Testis (tissue), 2 donors: ENCODE measurements at regions not wholly inside any gene's neighbourhood (a gene's known extent, or its start where the extent isn't known, plus 50 kb on each side); places are given as distances from the start of the nearest gene placed in this dataset.

Experiments used
- DNase-seq: peaks from one replicate; pipeline ENCODE4 v3.0.0-alpha.2; 2019
- H3K27ac ChIP-seq, 2 donors: fragments of 200-600 bp; sonication (generic); one replicate each; pipeline ENCODE4 v1.5.1; 2019
- H3K27me3 ChIP-seq: fragments of 200-600 bp; sonication (generic); one replicate; pipeline ENCODE4 v1.5.1; 2019
- H3K36me3 ChIP-seq: fragments of 200-600 bp; sonication (generic); one replicate; pipeline ENCODE4 v1.5.1; 2017; ENCODE audit warnings: low read depth; ENCODE audit errors: missing control alignments
- H3K4me1 ChIP-seq: fragments of 200-600 bp; sonication (generic); one replicate; pipeline ENCODE4 v1.5.1; 2019
- H3K4me3 ChIP-seq, 2 donors: fragments of 200-600 bp; sonication (generic); one replicate each; pipeline ENCODE4 v1.5.1; 2017 to 2019
- H3K9me3 ChIP-seq: fragments of 200-600 bp; sonication (generic); one replicate; pipeline ENCODE4 v1.5.1; 2017
- CTCF ChIP-seq, 3 experiments: fragments of 450-650 bp in 2 of 3; fragments of 200-600 bp in 1 of 3; sonication (generic) in 1 of 3; IDR thresholded peaks; one replicate each; pipeline ENCODE4 v1.5.1; 2016 to 2019; ENCODE audit warnings: antibody characterized with exemption in 3 of 3, mild to moderate bottlenecking in 2 of 3, moderate library complexity in 1 of 3
- POLR2A ChIP-seq: fragments of 450-650 bp; IDR thresholded peaks from one replicate; pipeline ENCODE4 v1.6.1; 2017; ENCODE audit warnings: antibody characterized with exemption, mild to moderate bottlenecking, moderate library complexity
- WGBS, 2 donors: methylation state at CpG; one replicate each; pipeline ENCODE4 v1.1.5; 2018; 5-methylcytosine and 5-hydroxymethylcytosine counted together
- intact Hi-C: fragments of 100-400 bp; cut with DNase I; formaldehyde crosslinking; loops from one replicate; pipeline ENCODE4 v1.15.1; 2023; ENCODE audit warnings: low total_unique reads

- H3K9me3 ChIP-seq = no peaks in the 10 kb centered on the region
- no peak overlapping the region for H3K27ac ChIP-seq
- no peaks in the 10 kb centered on the region for H3K27me3 ChIP-seq
- intact Hi-C loops = no loop called here
- no peaks in the 10 kb centered on the region for H3K4me1 ChIP-seq
- TF ChIP-seq POLR2A (no peak), CTCF (IDR thresholded peaks at IDR 0.05) (no peak)
- H3K4me3 ChIP-seq = no peak overlapping the region
- no peaks in the 10 kb centered on the region for H3K36me3 ChIP-seq
- DNase-seq = no peak
These were observed 688.9 kb upstream of the FAM98A start for GRCh38 chr2:34288016-34288415.

GRCh38 chr2:34280606-34281005, 681.5 kb upstream of the FAM98A start:
- H3K27ac ChIP-seq = no peak overlapping the region
- no peaks in the 10 kb centered on the region for H3K27me3 ChIP-seq
- no peak overlapping the region for H3K4me3 ChIP-seq
- intact Hi-C loops = no loop called here
- WGBS, 2 donors = 97 to 100% methylated on average over 1 of the region's 1 CpG
- no peak for DNase-seq
- no peaks in the 10 kb centered on the region for H3K4me1 ChIP-seq
- no peak for TF ChIP-seq POLR2A
- no peak for TF ChIP-seq CTCF (IDR thresholded peaks at IDR 0.05)
- H3K9me3 ChIP-seq = no peaks in the 10 kb centered on the region
- no peaks in the 10 kb centered on the region for H3K36me3 ChIP-seq

- TF ChIP-seq CTCF (IDR thresholded peaks at IDR 0.05) (no peak), POLR2A (no peak)
- Histone ChIP-seq H3K36me3 (no peaks in the 10 kb centered on the region), H3K4me1 (no peaks in the 10 kb centered on the region), H3K27ac (no peak overlapping the region), H3K9me3 (no peaks in the 10 kb centered on the region), H3K27me3 (no peaks in the 10 kb centered on the region), H3K4me3 (no peak overlapping the region)
- no peak for DNase-seq
- intact Hi-C loops = no loop called here
- WGBS, 2 donors = 71 to 78% methylated on average over 9 of the region's 9 CpGs
These were observed 668.0 kb upstream of the FAM98A start for GRCh38 chr2:34266908-34267697.

- Histone ChIP-seq H3K27ac (no peak overlapping the region), H3K4me1 (no peaks in the 10 kb centered on the region), H3K4me3 (no peak overlapping the region), H3K9me3 (no peaks in the 10 kb centered on the region), H3K27me3 (no peaks in the 10 kb centered on the region), H3K36me3 (no peaks in the 10 kb centered on the region)
- WGBS, 2 donors = 89 to 93% methylated on average over 6 of the region's 6 CpGs
- no peak for DNase-seq
- intact Hi-C loops = no loop called here
- TF ChIP-seq POLR2A = no peak
- TF ChIP-seq CTCF (IDR thresholded peaks at IDR 0.05) = no peak
These were observed 662.6 kb upstream of the FAM98A start for GRCh38 chr2:34261701-34262100.

GRCh38 chr2:34254272-34254878, 655.3 kb upstream of the FAM98A start:
- no peak for TF ChIP-seq POLR2A
- TF ChIP-seq CTCF (IDR thresholded peaks at IDR 0.05) = no peak
- no peaks in the 10 kb centered on the region for H3K36me3 ChIP-seq
- H3K9me3 ChIP-seq = no peaks in the 10 kb centered on the region
- H3K4me3 ChIP-seq = no peak overlapping the region
- intact Hi-C loops = no loop called here
- H3K27ac ChIP-seq = no peak overlapping the region
- no peak for DNase-seq
- 69 to 86% methylated on average over 2 of the region's 2 CpGs for WGBS, 2 donors
- H3K27me3 ChIP-seq = no peaks in the 10 kb centered on the region
- H3K4me1 ChIP-seq = no peaks in the 10 kb centered on the region
